PC-9 (cell line): ENCODE measurements at regions not wholly inside any gene's neighbourhood (a gene's known extent, or its start where the extent isn't known, plus 50 kb on each side); places are given as distances from the start of the nearest gene placed in this dataset.

Source experiments
- BruUV-seq: library from RNA; stranded (reverse); fragments of 400-500 nt; replicated peaks from 2 replicates; lab custom pipeline; 2021; lab: Mats Ljungman, UMichigan
- CTCF ChIA-PET: fragments of 300-600 bp; sonication (Branson Sonifier 250); formaldehyde crosslinking; loops from one replicate; lab custom pipeline; 2022; ENCODE audit warnings: antibody characterized with exemption; lab: Charles Lee
- POLR2A ChIA-PET: fragments of 300-600 bp; sonication (Branson Sonifier 250); formaldehyde crosslinking; loops from one replicate; lab custom pipeline; 2022; ENCODE audit warnings: antibody characterized with exemption; ENCODE audit not compliant: unreplicated experiment; lab: Charles Lee
- DNase-seq, 2 experiments: peaks; one replicate each; pipeline versions ENCODE4 v3.0.0 to v3.0.0-alpha.2; 2015 to 2022; ENCODE audit warnings: mixed read lengths in 1 of 2
- H2AFZ ChIP-seq: fragments of 200-600 bp; sonication (generic); 2 replicates; pipeline ENCODE4 v1.8.1; 2017; ENCODE audit warnings: antibody characterized with exemption
- H3F3A ChIP-seq: fragments of 200-600 bp; sonication (generic); 2 replicates; pipeline ENCODE4 v1.8.1; 2017; ENCODE audit warnings: antibody characterized with exemption, mild to moderate bottlenecking, low read depth; ENCODE audit not compliant: insufficient read depth
- H3K27ac ChIP-seq: fragments of 200-600 bp; sonication (generic); 2 replicates; pipeline ENCODE4 v1.6.1; 2016; ENCODE audit warnings: mixed run types
- H3K27me3 ChIP-seq: fragments of 200-600 bp; sonication (generic); 2 replicates; pipeline ENCODE4 v1.6.1; 2016; ENCODE audit warnings: low read depth, mixed run types; ENCODE audit not compliant: insufficient read depth
- H3K36me3 ChIP-seq: fragments of 200-600 bp; sonication (generic); 2 replicates; pipeline ENCODE4 v1.6.1; 2016; ENCODE audit warnings: low read depth, mixed run types
- H3K4me1 ChIP-seq: fragments of 200-600 bp; sonication (generic); replicated peaks from 2 replicates; pipeline ENCODE4 v1.6.1; 2016; ENCODE audit warnings: mixed run types; ENCODE audit not compliant: insufficient read depth
- H3K4me2 ChIP-seq: fragments of 200-600 bp; sonication (generic); 2 replicates; pipeline ENCODE4 v1.6.1; 2017; ENCODE audit warnings: mixed run types
- H3K4me3 ChIP-seq: fragments of 200-600 bp; sonication (generic); 2 replicates; pipeline ENCODE4 v1.6.1; 2016; ENCODE audit warnings: mixed run types
- H3K79me2 ChIP-seq: fragments of 200-600 bp; sonication (generic); 2 replicates; pipeline ENCODE4 v1.6.1; 2017; ENCODE audit warnings: low read depth, mixed run types
- H3K9me2 ChIP-seq: fragments of 200-600 bp; sonication (generic); 2 replicates; pipeline ENCODE4 v1.8.1; 2017; ENCODE audit warnings: mild to moderate bottlenecking; ENCODE audit not compliant: insufficient read depth
- H3K9me3 ChIP-seq: fragments of 200-600 bp; sonication (generic); 2 replicates; pipeline ENCODE4 v1.8.1; 2016; ENCODE audit warnings: low read depth; ENCODE audit not compliant: insufficient read depth
- H4K20me1 ChIP-seq: fragments of 200-600 bp; sonication (generic); 2 replicates; pipeline ENCODE4 v1.8.1; 2017; ENCODE audit not compliant: insufficient read depth
- EZH2 ChIP-seq: fragments of 200-600 bp; sonication (generic); IDR thresholded peaks from 2 replicates; pipeline ENCODE4 v1.8.0; 2017; ENCODE audit warnings: antibody characterized with exemption, low read depth
- intact Hi-C: fragments of 100-400 bp; cut with micrococcal nuclease; formaldehyde crosslinking; loops from one replicate; pipeline ENCODE4 v1.10.0; 2022; ENCODE audit not compliant: unreplicated experiment
- TF ChIP-seq, protein P1 (sequence below): fragments of 200-600 bp; sonication (generic); conservative IDR thresholded peaks from 2 replicates; pipeline ENCODE4 v1.6.1; 2017; ENCODE audit warnings: mixed run types, antibody characterized with exemption, mild to moderate bottlenecking, moderate library complexity

DNA sequence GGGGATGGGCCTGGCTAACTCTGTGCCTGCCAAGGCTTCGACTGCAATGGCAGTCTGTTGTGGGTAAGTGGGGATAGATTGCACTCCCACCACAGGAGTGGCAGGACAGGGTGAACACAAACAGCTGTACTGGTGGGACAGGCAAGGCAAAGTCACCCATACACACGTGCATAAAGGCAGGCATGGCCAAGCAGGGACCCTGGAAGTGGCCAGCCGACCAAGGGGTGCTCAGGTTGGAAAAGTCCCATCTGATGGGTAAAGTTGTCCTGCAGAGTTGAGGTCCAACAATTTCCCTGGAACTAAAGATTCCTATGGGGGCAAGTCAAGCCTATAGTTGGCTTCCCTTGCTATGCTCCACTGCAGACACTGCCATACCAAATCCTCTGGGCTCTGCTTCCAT is 1961.9 kb upstream of the ADGRL3 start:
- Histone ChIP-seq H2AFZ (no peak overlapping the region), H3K36me3 (no peaks in the 10 kb centered on the region), H3K27me3 (no peaks in the 10 kb centered on the region), H3K79me2 (no peaks in the 10 kb centered on the region), H3K4me3 (no peak overlapping the region), H3K27ac (no peak overlapping the region), H4K20me1 (no peaks in the 10 kb centered on the region), H3K9me3 (no peaks in the 10 kb centered on the region), H3K4me1 (no peaks in the 10 kb centered on the region), H3K9me2 (no peaks in the 10 kb centered on the region), H3K4me2 (no peak overlapping the region), H3F3A (no peaks in the 10 kb centered on the region)
- no TSS peak for BruUV-seq
- DNase-seq, result no peak
- CTCF ChIA-PET, result no interaction called here
- TF ChIP-seq, protein P1, sequence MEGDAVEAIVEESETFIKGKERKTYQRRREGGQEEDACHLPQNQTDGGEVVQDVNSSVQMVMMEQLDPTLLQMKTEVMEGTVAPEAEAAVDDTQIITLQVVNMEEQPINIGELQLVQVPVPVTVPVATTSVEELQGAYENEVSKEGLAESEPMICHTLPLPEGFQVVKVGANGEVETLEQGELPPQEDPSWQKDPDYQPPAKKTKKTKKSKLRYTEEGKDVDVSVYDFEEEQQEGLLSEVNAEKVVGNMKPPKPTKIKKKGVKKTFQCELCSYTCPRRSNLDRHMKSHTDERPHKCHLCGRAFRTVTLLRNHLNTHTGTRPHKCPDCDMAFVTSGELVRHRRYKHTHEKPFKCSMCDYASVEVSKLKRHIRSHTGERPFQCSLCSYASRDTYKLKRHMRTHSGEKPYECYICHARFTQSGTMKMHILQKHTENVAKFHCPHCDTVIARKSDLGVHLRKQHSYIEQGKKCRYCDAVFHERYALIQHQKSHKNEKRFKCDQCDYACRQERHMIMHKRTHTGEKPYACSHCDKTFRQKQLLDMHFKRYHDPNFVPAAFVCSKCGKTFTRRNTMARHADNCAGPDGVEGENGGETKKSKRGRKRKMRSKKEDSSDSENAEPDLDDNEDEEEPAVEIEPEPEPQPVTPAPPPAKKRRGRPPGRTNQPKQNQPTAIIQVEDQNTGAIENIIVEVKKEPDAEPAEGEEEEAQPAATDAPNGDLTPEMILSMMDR, result no peak
- TF ChIP-seq EZH2, result no peak
- POLR2A ChIA-PET, result no interaction called here
- intact Hi-C loops, result no loop called here

DNA sequence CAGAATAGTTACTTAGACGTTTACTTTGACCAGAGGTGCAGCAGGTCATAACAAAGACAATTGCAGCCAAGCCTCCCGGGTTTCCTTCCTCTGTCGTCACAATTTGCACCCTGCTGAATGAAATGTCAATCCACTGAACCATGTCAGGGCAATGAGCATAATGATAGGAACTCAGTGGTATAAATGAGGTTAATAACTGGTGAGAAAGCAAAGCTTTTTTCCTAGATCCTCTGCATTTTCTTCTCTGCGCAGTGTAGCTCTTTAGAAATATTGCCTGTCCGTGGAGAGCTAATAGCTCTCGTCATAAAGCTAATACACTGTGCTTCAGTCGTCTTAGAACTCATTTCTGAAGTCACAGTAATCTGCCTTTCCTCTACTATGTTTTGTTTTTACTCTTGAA is 1960.1 kb upstream of the ADGRL3 start:
- CTCF ChIA-PET, result no interaction called here
- Histone ChIP-seq H3K79me2 (no peaks in the 10 kb centered on the region), H3K27ac (no peak overlapping the region), H3K9me2 (no peaks in the 10 kb centered on the region), H3K4me1 (no peaks in the 10 kb centered on the region), H3K4me2 (no peak overlapping the region), H3K9me3 (no peaks in the 10 kb centered on the region), H4K20me1 (no peaks in the 10 kb centered on the region), H2AFZ (no peak overlapping the region), H3F3A (no peaks in the 10 kb centered on the region), H3K27me3 (no peaks in the 10 kb centered on the region), H3K4me3 (no peak overlapping the region), H3K36me3 (no peaks in the 10 kb centered on the region)
- no TSS peak for BruUV-seq
- TF ChIP-seq EZH2, result no peak
- TF ChIP-seq, protein P1, result no peak
- POLR2A ChIA-PET, result no interaction called here
- intact Hi-C loops, result no loop called here
- DNase-seq, result no peak

DNA sequence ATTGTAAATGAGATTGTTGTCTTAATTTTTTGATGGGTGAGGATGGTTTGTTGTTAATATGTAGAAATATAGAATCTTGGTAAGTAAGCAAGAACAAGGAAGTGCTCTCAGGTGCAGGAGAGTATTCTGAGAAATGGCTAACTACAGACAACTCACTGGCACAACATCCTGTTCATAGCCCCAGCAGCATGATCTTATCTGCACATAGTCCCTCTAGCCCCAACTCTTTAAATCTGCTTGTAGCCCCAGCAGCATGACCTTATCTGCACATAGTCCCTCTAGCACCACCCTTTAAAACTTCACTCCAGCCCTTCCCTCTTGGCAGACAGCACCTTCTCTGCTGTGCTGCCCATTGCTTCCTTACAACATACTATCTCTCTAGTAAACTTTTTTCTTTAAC is 1957.1 kb upstream of the ADGRL3 start:
- Histone ChIP-seq H3K4me3 (no peak overlapping the region), H3K9me2 (no peaks in the 10 kb centered on the region), H2AFZ (no peak overlapping the region), H3K36me3 (no peaks in the 10 kb centered on the region), H3K27me3 (no peaks in the 10 kb centered on the region), H3K4me2 (no peak overlapping the region), H3K27ac (no peak overlapping the region), H4K20me1 (no peaks in the 10 kb centered on the region), H3K79me2 (no peaks in the 10 kb centered on the region), H3K4me1 (no peaks in the 10 kb centered on the region), H3K9me3 (no peaks in the 10 kb centered on the region), H3F3A (no peaks in the 10 kb centered on the region)
- intact Hi-C loops, result no loop called here
- POLR2A ChIA-PET, result no interaction called here
- no TSS peak for BruUV-seq
- TF ChIP-seq EZH2, result no peak
- TF ChIP-seq, protein P1, result no peak
- CTCF ChIA-PET, result no interaction called here
- no peak for DNase-seq
